GM19455 (cell line): ENCODE measurements at regions not wholly inside any gene's neighbourhood (a gene's known extent, or its start where the extent isn't known, plus 50 kb on each side); places are given as distances from the start of the nearest gene placed in this dataset.
"Not testable (repeated sequence)": the region's sequence is repeated elsewhere in the genome, so short reads cannot be mapped to it uniquely, and the experiment has no call there.

ENCODE experiments used
- ATAC-seq: cut with Tn5 transposase; IDR thresholded peaks from one replicate; pipeline ENCODE4 v1.9.1; 2021; ENCODE audit not compliant: unreplicated experiment

GRCh38 chr3:194189243-194189791, 53.4 kb downstream of the HES1 start:
- ATAC-seq: no peak

- not testable (repeated sequence) for ATAC-seq
Observed at GRCh38 chr3:194191850-194192249, 55.9 kb downstream of the HES1 start.

GRCh38 chr3:194194051-194194756, 58.3 kb downstream of the HES1 start:
- no peak for ATAC-seq

GRCh38 chr3:194194757-194195085, 58.8 kb downstream of the HES1 start:
- ATAC-seq: no peak

- no peak for ATAC-seq
Observed at GRCh38 chr3:194195611-194196010, 59.7 kb downstream of the HES1 start.

- ATAC-seq: no peak
Observed at GRCh38 chr3:194196876-194197275, 60.9 kb downstream of the HES1 start.

- no peak for ATAC-seq
Observed at GRCh38 chr3:194197396-194197960, 61.5 kb downstream of the HES1 start.

GRCh38 chr3:194197981-194198695, 62.2 kb downstream of the HES1 start:
- ATAC-seq: no peak

GRCh38 chr3:194198938-194199337, 63.0 kb downstream of the HES1 start:
- ATAC-seq: no peak

GRCh38 chr3:194200422-194201081, 64.6 kb downstream of the HES1 start:
- no peak for ATAC-seq

GRCh38 chr3:194201953-194202666, 66.2 kb downstream of the HES1 start:
- ATAC-seq: no peak

- no peak for ATAC-seq
Observed at GRCh38 chr3:194203482-194204041, 67.6 kb downstream of the HES1 start.

- ATAC-seq: no peak
Observed at GRCh38 chr3:194204042-194204987, 68.4 kb downstream of the HES1 start.

GRCh38 chr3:194205675-194206133, 69.8 kb downstream of the HES1 start:
- ATAC-seq: no peak

- no peak for ATAC-seq
Observed at GRCh38 chr3:194206320-194206719, 70.4 kb downstream of the HES1 start.

- ATAC-seq: no peak
Observed at GRCh38 chr3:194208709-194209108, 72.8 kb downstream of the HES1 start.

GRCh38 chr3:194212161-194212844, 76.4 kb downstream of the HES1 start:
- ATAC-seq: no peak

- no peak for ATAC-seq
Observed at GRCh38 chr3:194212845-194213331, 76.9 kb downstream of the HES1 start.

- ATAC-seq: no peak
Observed at GRCh38 chr3:194215392-194215791, 79.4 kb downstream of the HES1 start.
